ENCODE measurements at regions not wholly inside any gene's neighbourhood (a gene's known extent, or its start where the extent isn't known, plus 50 kb on each side); places are given as distances from the start of the nearest gene placed in this dataset.

GRCh38 chr6:44041461-44042260, 85.6 kb downstream of the MRPL14 start:
- Histone ChIP-seq H2AFZ (ENCODE audit: low read length) (peak overlapping the region; percentile 58), H3K4me2 (ENCODE audit: low read depth, low read length, poor library complexity, severe bottlenecking) (peak overlapping the region; percentile 56), H3K4me1 (ENCODE audit: insufficient read depth, low read length, poor library complexity, severe bottlenecking) (peaks cover 28% of the 10 kb centered on the region)

GRCh38 chr6:44040786-44041185, 86.5 kb downstream of the MRPL14 start:
- no peaks in the 10 kb centered on the region for H3F3A ChIP-seq (ENCODE audit: low read depth)

More at GRCh38 chr6:44041461-44042260, 85.6 kb downstream of the MRPL14 start:
- Histone ChIP-seq H3K79me2 (ENCODE audit: insufficient read depth, low read length) (no peaks in the 10 kb centered on the region), H4K20me1 (ENCODE audit: insufficient read depth, low read length, poor library complexity, severe bottlenecking) (no peaks in the 10 kb centered on the region), H3K36me3 (ENCODE audit: insufficient read depth, low read length) (no peaks in the 10 kb centered on the region), H3K9me3 (ENCODE audit: insufficient read depth, low read depth, low read length) (no peaks in the 10 kb centered on the region), H3K4me3 (ENCODE audit: low read length, poor library complexity, severe bottlenecking) (peak overlapping the region; percentile 32), H3F3A (ENCODE audit: low read depth) (no peaks in the 10 kb centered on the region), H3K9me2 (replicated peaks; ENCODE audit: low read depth, low read length) (no peaks in the 10 kb centered on the region), H3K27me3 (ENCODE audit: insufficient read depth, low read length, poor library complexity, severe bottlenecking) (no peaks in the 10 kb centered on the region), H3K9ac (ENCODE audit: low read depth, low read length, poor library complexity, severe bottlenecking) (peak overlapping the region; percentile 62)
- no peak for TF ChIP-seq EZH2phosphoT487 (IDR thresholded peaks at IDR 0.05; ENCODE audit: borderline replicate concordance)
- TF ChIP-seq, protein P1, sequence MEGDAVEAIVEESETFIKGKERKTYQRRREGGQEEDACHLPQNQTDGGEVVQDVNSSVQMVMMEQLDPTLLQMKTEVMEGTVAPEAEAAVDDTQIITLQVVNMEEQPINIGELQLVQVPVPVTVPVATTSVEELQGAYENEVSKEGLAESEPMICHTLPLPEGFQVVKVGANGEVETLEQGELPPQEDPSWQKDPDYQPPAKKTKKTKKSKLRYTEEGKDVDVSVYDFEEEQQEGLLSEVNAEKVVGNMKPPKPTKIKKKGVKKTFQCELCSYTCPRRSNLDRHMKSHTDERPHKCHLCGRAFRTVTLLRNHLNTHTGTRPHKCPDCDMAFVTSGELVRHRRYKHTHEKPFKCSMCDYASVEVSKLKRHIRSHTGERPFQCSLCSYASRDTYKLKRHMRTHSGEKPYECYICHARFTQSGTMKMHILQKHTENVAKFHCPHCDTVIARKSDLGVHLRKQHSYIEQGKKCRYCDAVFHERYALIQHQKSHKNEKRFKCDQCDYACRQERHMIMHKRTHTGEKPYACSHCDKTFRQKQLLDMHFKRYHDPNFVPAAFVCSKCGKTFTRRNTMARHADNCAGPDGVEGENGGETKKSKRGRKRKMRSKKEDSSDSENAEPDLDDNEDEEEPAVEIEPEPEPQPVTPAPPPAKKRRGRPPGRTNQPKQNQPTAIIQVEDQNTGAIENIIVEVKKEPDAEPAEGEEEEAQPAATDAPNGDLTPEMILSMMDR (conservative IDR thresholded peaks at IDR 0.05; ENCODE audit: low read length): no peak

DNA sequence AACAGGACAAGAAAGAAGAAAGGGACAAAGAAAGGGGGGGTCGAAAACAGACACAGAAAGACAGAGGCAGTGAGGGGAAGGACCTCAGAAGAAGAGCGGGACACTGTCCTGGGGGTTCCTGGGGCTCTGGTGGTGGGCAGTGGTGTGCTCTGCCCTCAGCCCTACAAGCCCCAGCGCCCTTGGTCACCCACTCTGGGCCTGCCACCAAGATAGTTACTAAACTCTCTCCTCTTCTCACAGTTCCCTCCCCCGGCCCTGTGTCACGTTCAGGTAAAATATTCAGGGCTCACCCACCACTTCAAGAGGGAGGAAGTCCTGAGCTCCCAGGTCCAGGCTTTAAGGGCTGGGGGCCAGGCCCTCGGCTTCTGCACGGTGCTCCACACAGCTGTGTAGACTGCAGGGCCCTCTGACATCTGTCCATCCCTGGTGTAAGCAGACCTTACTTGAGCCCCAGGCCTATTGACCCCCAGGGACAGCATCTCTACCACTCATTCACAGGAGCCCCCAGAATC, 87.4 kb downstream of the MRPL14 start:
- Histone ChIP-seq H3K9me2 (replicated peaks; ENCODE audit: low read depth, low read length) (no peaks in the 10 kb centered on the region), H3K9ac (ENCODE audit: low read depth, low read length, poor library complexity, severe bottlenecking) (no peak overlapping the region), H3K4me3 (ENCODE audit: low read length, poor library complexity, severe bottlenecking) (no peak overlapping the region), H3K4me2 (ENCODE audit: low read depth, low read length, poor library complexity, severe bottlenecking) (no peak overlapping the region), H4K20me1 (ENCODE audit: insufficient read depth, low read length, poor library complexity, severe bottlenecking) (no peaks in the 10 kb centered on the region), H2AFZ (ENCODE audit: low read length) (no peak overlapping the region), H3K4me1 (ENCODE audit: insufficient read depth, low read length, poor library complexity, severe bottlenecking) (peaks cover 41% of the 10 kb centered on the region), H3F3A (ENCODE audit: low read depth) (no peaks in the 10 kb centered on the region), H3K79me2 (ENCODE audit: insufficient read depth, low read length) (no peaks in the 10 kb centered on the region), H3K36me3 (ENCODE audit: insufficient read depth, low read length) (no peaks in the 10 kb centered on the region), H3K9me3 (ENCODE audit: insufficient read depth, low read depth, low read length) (no peaks in the 10 kb centered on the region), H3K27me3 (ENCODE audit: insufficient read depth, low read length, poor library complexity, severe bottlenecking) (no peaks in the 10 kb centered on the region)
- TF ChIP-seq, protein P1 (conservative IDR thresholded peaks at IDR 0.05; ENCODE audit: low read length): no peak
- TF ChIP-seq EZH2phosphoT487 (IDR thresholded peaks at IDR 0.05; ENCODE audit: borderline replicate concordance): no peak

More at GRCh38 chr6:44040786-44041185, 86.5 kb downstream of the MRPL14 start:
- no peaks in the 10 kb centered on the region for H4K20me1 ChIP-seq (ENCODE audit: insufficient read depth, low read length, poor library complexity, severe bottlenecking)
- no peak for TF ChIP-seq EZH2phosphoT487 (IDR thresholded peaks at IDR 0.05; ENCODE audit: borderline replicate concordance)
- TF ChIP-seq, protein P1 (conservative IDR thresholded peaks at IDR 0.05; ENCODE audit: low read length): no peak
- H3K79me2 ChIP-seq (ENCODE audit: insufficient read depth, low read length): no peaks in the 10 kb centered on the region
- H3K27me3 ChIP-seq (ENCODE audit: insufficient read depth, low read length, poor library complexity, severe bottlenecking): no peaks in the 10 kb centered on the region
- H3K36me3 ChIP-seq (ENCODE audit: insufficient read depth, low read length): no peaks in the 10 kb centered on the region
- no peak overlapping the region for H3K4me3 ChIP-seq (ENCODE audit: low read length, poor library complexity, severe bottlenecking)
- no peak overlapping the region for H3K4me2 ChIP-seq (ENCODE audit: low read depth, low read length, poor library complexity, severe bottlenecking)
- H3K9me3 ChIP-seq (ENCODE audit: insufficient read depth, low read depth, low read length): no peaks in the 10 kb centered on the region
- H3K9me2 ChIP-seq (replicated peaks; ENCODE audit: low read depth, low read length): no peaks in the 10 kb centered on the region
- no peak overlapping the region; the same call in 1 of the 2 replicates for H2AFZ ChIP-seq (ENCODE audit: low read length)
- no peak overlapping the region for H3K9ac ChIP-seq (ENCODE audit: low read depth, low read length, poor library complexity, severe bottlenecking)
- peaks cover 32% of the 10 kb centered on the region for H3K4me1 ChIP-seq (ENCODE audit: insufficient read depth, low read length, poor library complexity, severe bottlenecking)
